Ramos (cell line): ENCODE measurements at regions not wholly inside any gene's neighbourhood (a gene's known extent, or its start where the extent isn't known, plus 50 kb on each side); places are given as distances from the start of the nearest gene placed in this dataset.

Experiments
- in situ Hi-C: fragments of 300-500 bp; cut with MboI; formaldehyde crosslinking; loops from one replicate; pipeline ENCODE4 v1.14.3; 2022; ENCODE audit warnings: low sequenced_read_pairs; ENCODE audit not compliant: unreplicated experiment

DNA sequence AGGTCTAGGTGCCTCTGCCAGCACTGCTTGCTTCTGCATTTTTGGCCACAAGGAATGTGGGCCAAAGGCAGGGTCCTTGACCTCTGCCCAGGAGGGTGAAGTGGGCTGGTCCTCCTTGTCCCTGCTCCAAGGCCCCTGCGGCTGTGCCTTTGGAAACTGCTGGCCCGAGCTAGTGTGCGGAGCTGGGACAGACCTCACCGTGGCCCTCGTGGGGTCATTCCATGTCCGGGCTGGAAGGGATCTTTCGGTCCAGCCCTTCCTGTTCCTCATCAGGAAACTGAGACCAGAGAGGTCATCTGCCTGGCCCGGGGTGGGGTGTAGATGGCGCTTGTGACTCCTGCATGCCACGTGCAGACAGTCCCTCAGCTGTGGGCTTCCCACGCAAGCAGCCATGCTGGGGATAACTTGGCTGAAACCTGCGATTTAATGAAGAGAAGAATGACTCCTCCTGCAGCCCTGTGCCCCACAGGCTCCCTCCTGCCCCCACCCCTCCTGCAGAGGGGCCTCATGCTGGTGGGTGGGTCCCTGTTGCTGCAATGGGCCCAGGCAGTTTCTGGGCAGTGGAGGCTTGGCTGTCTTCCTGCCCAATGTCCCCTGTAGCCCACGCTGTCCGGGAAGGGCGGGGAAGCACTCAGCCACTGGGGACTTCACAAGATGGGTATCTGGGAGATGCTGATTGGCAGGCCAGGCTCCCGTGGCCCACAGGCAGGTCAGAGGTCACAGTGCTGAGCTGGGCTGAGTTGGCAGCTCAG lies 245.2 kb downstream of the SEC14L1 start:
- in situ Hi-C loops = no loop called here

DNA sequence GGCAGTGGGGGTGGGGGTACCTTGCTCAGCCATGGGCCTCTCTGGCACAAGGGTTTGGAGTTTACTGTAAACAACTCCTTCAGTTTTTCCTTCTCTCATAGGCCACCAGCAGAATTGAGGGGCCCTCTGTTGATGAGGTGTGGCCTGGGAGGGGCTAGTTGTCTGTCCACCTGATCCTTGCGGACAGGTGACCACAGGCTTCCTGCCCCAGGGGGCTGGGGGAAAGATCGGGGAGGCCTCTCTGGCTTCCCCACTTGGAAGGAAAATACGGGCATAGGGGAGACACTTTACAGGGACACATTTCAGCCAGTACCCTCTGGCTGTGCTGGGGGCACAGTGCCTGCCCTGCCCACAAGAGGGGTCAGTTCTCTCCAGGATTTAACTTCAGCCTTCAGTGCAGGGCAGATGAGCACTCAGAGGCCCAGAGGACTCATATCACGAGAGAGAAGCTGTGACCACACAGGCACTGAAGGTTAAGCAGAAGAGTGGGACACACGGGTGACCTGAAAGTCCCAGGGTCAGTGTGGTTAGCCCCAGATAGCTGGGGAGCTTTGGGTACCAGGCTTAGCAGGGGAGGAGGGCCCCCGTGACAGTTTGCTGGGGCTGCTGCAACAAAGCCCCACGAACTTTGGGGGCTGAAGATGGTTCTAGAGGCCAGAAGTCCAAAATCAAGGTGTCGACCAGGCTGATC lies 245.9 kb downstream of the SEC14L1 start:
- in situ Hi-C loops = no loop called here

DNA sequence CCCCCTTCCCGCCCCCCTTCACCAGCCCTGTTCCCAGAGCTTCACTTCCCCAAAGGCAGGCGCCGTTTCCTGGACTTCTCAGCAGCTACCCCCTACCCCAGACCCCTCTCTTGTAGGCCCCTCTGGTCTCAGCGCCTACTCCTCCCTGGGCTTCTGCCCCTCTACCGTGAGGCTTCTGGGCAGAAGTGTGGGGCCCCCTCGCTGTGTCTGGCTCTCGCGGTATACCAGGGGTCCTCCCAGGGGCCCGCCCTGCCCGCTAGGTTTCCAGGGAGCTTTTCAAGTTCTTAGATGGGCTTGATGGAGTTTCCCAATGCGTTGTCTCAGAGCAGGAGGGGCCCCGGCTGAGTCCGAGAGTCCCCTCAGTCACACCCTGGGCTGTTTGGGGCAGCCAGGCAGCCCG lies 247.1 kb downstream of the SEC14L1 start:
- in situ Hi-C loops = no loop called here

DNA sequence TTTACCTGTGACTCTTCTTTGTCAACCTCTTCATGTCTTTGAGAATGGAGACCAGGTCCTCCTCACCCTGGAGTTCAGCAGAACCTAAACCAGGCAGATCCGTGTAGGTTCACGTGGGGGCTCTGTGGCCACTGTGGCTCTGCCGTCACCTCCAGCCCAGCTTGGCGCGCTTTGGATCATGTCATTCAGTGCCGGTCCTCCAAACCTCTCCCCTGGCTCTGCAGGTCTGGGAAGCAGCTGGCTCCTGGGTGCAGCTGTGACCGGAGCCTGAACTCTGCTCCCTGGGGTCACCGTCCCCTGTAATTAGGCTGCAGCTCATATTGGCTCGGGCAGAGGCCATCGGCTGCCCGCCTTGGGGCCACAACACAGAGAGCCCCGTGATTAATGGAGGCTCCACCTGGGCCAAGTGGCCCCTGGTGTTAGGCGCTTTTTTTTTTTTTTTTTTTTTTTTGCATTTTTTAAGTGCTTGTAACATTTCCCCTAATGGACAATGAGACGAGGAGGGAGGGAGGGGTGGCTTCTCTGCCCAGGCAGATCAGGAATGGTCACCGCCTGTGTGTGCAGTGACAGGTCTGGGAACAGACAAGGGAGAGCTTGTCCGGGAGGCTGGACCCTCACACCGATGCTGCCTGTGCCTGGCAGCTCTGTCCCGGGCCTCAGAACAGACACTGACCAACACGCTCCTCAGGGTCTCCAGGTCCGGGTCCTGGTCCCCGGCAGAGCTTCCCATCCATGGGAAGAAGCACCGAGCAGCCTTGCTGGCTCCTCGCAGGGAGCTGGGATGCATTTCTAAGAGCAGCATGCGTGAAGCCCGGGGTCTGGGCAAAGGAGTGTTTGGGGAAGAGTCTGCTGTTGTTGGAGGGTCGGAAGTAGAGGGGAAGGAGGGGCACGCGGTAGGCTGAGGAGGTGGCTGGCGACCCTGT lies 247.9 kb downstream of the SEC14L1 start:
- in situ Hi-C loops = no loop called here

DNA sequence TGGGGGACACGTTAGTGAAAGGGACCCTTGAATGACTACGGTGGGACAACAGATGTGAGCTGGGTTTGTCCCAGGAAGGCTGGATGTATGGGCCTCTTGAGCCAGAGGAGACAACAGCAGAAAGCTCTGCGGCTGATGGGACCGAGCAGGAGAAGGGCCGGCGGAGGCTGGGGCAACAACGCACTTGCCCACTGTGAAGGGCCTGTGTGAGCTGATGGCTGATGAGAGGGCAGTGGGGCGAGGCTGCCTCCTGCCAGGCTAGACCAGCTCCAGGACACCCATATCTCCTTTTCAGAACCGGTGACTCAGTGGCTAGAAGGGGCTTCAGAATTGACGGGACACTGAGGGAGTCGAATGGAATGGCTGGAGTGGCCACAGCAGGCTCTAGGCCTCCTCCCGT lies 250.1 kb downstream of the SEC14L1 start:
- in situ Hi-C loops = no loop called here

DNA sequence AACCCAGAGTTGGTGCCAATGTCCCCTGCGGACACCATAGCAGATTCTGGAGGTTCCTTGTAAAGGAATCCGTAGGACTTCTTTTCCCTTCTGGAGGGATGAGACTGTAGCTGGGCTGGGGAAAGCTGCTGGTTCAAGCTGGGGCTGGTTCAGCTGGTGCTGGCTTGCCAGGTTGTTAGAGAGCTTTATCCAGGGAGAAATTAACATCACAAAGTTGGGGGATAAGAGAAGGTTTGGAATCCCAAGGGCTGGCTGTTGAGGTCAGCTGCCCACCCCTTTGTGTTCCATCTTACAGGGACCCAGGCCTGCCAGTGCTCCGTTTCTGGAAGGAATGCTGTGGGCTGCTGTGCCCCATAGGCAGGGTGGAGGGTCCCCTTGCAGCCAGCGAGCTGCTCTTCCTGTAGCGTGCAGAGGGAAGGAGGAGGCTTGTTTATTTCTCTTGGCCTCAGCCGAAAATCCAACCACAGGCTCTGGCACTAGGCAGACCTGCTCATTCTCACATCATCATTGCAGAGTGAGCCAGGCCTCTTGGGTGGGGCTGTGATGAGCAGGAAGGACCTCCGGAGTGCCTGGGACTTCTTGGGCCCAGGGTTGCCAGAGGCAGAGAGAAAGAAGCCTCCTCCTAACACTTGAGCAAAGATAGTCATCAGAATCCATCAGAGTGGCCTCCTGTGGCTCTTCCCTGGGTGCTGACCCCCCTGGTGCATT lies 251.1 kb downstream of the SEC14L1 start:
- in situ Hi-C loops = no loop called here

DNA sequence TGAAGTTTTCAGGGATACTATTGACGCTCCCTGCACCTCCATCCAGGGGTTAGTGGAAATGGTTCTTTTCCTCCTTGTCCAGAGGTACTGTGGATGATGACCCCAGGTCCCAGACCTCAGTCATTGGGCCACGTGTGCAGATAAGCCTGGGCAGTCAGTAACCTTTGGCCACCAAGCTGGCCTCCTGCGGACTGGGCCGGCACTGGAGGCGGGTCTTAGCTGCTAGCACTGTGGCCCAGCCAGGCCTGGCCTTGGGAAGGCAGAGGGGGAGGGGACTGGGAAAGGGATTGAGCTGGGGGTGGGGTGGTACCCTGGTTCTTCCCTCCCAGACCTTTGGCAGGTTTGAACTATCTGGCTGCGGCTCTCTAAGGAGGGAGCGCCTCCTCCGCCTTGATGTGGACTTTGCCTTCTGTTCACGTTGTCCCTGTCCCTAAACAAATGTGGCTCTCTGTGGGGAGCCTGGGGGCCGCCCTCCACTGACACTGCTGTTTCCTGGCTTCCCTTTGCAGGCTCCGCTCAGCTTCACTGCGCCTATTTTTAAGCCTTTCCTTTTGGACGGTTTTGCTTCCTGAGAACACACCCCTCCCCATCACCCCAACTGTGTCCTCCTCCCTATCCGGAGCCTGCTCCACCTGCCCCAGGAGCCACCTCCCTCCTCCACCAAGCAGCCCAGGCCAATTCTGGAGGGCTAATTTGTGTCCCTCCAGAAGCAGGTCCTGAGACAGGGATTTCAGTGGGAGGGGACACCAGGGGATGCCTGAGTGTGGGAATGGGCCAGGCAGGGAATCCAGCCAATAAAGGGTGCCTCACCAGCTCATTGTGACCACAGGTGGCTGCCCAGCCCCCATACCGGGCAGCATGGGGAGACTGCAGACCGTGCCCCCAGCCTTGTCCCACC lies 251.9 kb downstream of the SEC14L1 start:
- in situ Hi-C loops = no loop called here

DNA sequence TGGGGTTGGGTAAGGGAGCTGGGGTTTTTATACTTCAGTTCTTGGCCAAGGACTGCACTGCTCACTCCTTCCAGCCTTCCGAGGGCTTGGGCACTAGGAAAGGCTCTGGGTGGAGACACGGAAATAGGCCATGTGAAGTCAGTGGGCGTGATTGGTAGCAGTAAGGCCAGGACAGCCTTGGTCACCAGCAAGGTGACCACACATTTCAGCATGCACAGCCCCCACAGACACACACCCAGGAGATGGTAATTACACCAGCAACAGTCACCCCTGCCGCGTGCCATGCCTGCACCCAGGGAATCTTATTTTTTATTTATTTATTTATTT lies 252.5 kb downstream of the SEC14L1 start:
- in situ Hi-C loops = no loop called here

DNA sequence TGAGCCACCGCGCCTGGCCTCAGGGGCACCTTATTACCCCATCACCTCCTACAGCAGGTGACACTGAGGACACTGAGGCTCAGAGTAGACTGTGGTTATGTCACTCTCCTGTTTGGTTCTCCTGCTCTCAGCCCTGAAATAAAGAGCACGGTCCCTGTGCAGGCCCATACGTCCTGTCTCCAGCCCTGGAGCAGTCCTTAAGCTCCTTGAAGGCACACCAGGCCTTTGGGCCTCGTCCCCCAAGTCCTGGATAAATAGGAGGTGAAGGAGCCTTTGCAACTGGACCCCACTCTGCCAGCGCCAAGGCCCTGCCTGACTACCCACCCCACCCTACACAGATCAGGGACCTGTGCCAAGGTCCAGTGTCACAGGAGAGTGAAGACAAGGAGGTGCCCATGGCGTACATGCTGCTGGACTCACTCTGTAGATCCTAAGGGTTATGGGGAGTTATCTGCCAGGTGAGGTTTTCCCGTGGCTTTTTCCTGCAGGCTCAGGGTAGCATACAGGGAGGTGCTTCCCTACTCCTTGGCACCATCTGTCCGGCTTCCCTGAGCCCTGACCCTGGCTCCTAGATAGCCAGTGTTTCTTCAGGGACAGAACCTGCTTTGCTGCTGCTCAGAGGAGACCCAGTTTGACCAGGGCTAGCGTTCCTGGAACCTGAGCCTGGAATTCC lies 253.2 kb downstream of the SEC14L1 start:
- in situ Hi-C loops = no loop called here

DNA sequence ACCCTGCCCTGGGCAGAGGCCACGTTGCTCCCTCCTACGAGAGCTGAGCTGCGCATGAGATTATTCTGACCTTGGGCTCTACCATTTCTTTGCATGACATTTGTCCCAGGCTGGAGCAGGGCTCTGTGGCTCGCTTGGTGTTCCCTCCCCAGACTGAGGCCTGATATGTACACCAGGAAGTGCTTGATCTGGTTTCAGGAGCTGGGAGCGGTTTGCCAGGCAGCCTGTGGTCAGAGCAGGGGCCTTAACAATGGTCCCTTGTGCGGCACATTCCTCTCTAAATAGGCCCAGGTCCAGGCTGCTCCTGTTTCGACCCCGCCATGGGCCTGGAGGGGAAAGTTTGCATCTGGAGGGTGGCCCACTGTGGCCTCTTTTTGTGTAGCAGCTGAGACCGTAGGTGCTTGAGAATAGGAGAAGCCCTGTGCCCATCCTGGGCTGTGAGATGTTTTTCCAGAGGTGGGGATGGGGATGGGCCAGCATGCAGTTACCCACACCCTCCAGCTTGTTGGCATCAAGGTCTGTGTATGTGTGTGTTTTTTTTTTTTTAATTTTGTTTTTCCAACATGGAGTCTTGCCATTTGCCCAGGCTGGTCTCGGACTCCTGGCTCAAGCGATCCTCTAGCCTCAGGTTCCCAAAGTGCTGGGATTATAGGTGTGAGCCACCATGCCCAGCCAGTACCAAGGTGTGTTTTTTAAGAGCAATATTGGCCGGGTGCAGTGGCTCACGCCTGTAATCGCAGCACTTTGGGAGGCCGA lies 253.9 kb downstream of the SEC14L1 start:
- in situ Hi-C loops = loop anchor here (5.0 kb wide), 1 partner anchor 103 kb away; no protein-coding TSS in a partner anchor

DNA sequence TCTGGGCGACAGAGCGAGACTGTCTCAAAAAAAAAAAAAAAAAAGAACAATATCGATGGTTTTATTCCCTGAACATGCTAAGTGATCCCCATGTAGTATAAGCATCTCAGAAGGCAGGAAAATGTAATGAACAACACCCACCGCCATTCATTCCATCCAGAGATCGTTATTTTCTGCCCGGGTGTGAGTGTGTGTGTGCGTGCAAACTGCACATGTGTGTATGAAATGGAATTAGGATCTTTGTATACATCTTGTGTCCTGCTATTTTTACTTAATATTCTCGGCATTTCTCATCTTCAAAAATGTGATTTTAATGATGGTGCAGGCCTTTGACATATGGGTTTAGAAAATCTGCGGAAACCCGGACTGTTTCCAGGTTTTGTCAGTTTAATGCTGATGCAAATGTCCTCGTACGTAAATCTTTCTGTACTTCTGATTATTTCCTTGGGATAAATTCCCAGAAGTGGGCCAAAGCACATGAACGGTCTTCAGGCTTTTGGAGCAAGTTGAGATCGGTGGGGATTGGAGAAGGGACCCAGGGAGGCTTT lies 254.8 kb downstream of the SEC14L1 start:
- in situ Hi-C loops = loop anchor here (5.0 kb wide), 1 partner anchor 102 kb away; no protein-coding TSS in a partner anchor

DNA sequence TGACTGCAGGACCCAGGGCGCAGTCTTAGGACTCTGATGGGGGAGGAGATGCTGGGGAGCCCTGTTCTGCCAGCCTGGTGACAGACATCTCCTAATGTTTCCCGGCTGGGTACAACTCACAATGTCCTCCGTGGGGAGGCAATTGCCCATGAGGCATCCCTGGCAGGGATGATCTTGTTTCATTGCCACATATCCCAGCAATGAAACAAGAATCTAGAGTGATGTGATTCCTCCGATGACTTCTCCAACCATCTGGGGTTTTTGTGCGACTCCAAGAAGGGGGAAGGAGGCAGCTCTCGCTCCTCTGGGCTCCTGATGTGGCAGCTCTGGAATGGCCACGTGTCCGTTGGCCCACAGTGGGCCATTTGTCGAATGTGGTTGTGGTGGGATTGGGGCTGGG lies 255.8 kb downstream of the SEC14L1 start:
- in situ Hi-C loops = loop anchor here (5.0 kb wide), 1 partner anchor 101 kb away; no protein-coding TSS in a partner anchor

DNA sequence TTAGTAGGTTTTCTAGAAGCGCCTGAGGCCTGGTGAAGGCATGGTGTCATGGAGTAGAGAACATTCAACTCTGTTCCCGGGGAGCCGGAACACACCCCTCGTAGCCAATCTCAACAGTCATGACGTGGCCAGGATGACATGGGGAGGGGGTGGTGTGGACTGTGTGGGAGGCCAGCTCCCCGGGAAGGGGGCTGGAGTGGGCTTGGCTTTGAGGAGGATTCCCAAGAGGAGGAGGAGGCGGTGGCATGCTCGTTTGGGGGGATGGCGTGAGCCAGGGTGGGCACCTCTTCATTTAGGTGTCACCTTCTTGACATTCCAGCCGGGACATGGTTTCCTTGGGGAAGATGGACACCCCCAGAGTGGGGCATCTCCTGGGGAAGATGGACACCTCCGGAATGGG lies 257.5 kb downstream of the SEC14L1 start:
- in situ Hi-C loops = loop anchor here (5.0 kb wide), 1 partner anchor 99 kb away; no protein-coding TSS in a partner anchor

DNA sequence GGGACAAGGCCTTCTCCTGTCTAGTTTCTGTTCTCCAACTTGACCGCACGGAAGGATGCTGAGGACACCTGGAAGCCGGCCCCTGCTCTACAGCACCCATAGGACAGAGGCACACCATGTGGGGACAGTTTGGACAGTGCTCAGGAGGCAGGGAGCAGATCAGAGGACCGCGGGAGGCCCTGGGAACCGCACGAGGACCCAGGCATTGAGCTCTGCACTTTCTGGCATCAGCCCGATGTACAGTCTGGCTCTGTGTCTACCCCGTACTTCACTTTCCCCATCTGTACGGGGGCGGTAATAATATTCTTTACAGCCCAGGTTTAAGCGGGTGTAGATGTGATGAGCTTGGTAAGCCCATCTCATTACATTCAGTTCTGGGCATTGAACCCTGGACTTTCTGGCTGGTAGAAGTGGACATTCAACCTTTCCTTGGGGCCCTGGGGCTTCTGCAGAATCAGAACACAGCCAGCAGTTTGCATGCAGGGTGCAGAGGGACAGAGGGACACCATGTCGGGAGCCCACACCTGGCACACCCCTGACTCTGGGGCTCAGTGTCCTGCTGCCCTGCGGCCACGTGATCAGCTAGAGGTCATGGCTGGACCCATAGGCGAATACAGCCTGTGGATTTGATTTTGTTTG lies 258.7 kb downstream of the SEC14L1 start:
- in situ Hi-C loops = loop anchor here (5.0 kb wide), 1 partner anchor 98 kb away; no protein-coding TSS in a partner anchor

DNA sequence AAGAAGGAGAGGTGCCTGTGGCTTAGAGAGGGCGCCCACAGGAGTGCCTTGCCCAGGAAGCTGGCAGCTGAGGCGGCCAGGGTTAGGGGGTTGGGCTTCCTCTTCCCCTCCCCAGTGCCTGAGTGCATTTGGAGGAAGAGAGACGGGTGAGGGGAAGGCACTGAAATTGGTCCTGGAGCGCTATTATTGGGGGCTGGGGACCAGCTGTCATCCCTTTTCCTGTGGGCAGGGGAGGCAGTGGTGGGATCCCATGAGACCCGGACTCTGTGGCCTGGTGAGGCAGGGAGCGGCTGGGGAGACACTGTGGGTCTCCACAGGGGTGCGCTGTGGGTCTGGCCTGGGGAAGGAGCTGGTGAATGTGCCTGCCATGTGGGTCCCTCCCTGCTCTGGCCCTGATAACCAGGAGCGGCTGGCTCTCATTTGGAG lies 259.7 kb downstream of the SEC14L1 start:
- in situ Hi-C loops = no loop called here

DNA sequence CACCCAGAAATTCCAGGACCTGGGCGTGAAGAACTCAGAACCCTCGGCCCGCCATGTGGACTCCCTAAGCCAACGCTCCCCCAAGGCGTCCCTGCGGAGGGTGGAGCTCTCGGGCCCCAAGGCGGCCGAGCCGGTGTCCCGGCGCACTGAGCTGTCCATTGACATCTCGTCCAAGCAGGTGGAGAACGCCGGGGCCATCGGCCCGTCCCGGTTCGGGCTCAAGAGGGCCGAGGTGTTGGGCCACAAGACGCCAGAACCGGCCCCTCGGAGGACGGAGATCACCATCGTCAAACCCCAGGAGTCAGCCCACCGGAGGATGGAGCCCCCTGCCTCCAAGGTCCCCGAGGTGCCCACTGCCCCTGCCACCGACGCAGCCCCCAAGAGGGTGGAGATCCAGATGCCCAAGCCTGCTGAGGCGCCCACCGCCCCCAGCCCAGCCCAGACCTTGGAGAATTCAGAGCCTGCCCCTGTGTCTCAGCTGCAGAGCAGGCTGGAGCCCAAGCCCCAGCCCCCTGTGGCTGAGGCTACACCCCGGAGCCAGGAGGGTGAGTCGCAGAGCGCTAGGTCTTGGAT lies 261.5 kb downstream of the SEC14L1 start:
- in situ Hi-C loops = no loop called here

DNA sequence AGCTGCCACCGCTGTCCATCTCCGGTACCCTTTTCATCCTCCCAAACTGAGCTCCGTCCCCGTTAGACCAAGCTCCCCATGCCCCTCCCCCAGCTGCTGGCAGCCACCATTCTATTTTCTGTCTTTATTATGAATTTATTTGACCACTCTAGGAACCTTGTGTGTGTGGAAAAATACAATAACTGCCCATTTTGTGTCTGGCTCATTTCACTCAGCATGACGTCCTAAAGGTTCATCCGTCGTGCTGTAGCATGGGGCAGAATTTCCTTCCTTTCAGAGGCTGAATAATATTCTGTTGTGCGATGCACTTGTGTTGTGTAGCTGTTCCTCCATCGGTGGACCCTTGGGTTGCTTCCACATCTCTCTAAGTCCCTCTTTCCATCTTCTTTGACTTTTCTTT lies 263.1 kb downstream of the SEC14L1 start:
- in situ Hi-C loops = no loop called here
